ENCODE measurements at regions not wholly inside any gene's neighbourhood (a gene's known extent, or its start where the extent isn't known, plus 50 kb on each side); places are given as distances from the start of the nearest gene placed in this dataset.

GRCh38 chr9:30925126-30925525, 1459.3 kb upstream of the ACO1 start:
- Histone ChIP-seq H3K27me3 (ENCODE audit: low read depth) (no peaks in the 10 kb centered on the region), H3K27ac (replicated peaks) (no peak overlapping the region), H3K36me3 (no peaks in the 10 kb centered on the region), H3K4me1 (no peaks in the 10 kb centered on the region), H3K4me3 (no peak overlapping the region), H3K9me3 (replicated peaks) (no peaks in the 10 kb centered on the region)
- no peak for DNase-seq
- intact Hi-C loops (cut with micrococcal nuclease) = no loop called here
- TF ChIP-seq CTCF (IDR thresholded peaks at IDR 0.05; ENCODE audit: borderline replicate concordance) = no peak

GRCh38 chr9:30925635-30926034, 1458.8 kb upstream of the ACO1 start:
- no peak for DNase-seq
- Histone ChIP-seq H3K4me1 (no peaks in the 10 kb centered on the region), H3K27ac (replicated peaks) (no peak overlapping the region), H3K36me3 (no peaks in the 10 kb centered on the region), H3K9me3 (replicated peaks) (no peaks in the 10 kb centered on the region), H3K4me3 (no peak overlapping the region), H3K27me3 (ENCODE audit: low read depth) (no peaks in the 10 kb centered on the region)
- intact Hi-C loops (cut with micrococcal nuclease) = no loop called here
- TF ChIP-seq CTCF (IDR thresholded peaks at IDR 0.05; ENCODE audit: borderline replicate concordance) = no peak

GRCh38 chr9:30928045-30928444, 1456.4 kb upstream of the ACO1 start:
- DNase-seq = no peak
- no peak for TF ChIP-seq CTCF (IDR thresholded peaks at IDR 0.05; ENCODE audit: borderline replicate concordance)
- no peaks in the 10 kb centered on the region for H3K27me3 ChIP-seq (ENCODE audit: low read depth)
- intact Hi-C loops (cut with micrococcal nuclease) = no loop called here
- H3K36me3 ChIP-seq = no peaks in the 10 kb centered on the region
- H3K4me1 ChIP-seq = no peaks in the 10 kb centered on the region
- H3K9me3 ChIP-seq (replicated peaks) = no peaks in the 10 kb centered on the region
- no peak overlapping the region for H3K4me3 ChIP-seq
- H3K27ac ChIP-seq (replicated peaks) = no peak overlapping the region

GRCh38 chr9:30932226-30932625, 1452.2 kb upstream of the ACO1 start:
- TF ChIP-seq CTCF (IDR thresholded peaks at IDR 0.05; ENCODE audit: borderline replicate concordance) = no peak
- H3K9me3 ChIP-seq (replicated peaks) = no peaks in the 10 kb centered on the region

GRCh38 chr9:30935730-30936129, 1448.7 kb upstream of the ACO1 start:
- no peak overlapping the region for H3K27ac ChIP-seq (replicated peaks)
- intact Hi-C loops (cut with micrococcal nuclease) = no loop called here

More at GRCh38 chr9:30932226-30932625, 1452.2 kb upstream of the ACO1 start:
- Histone ChIP-seq H3K4me3 (no peak overlapping the region), H3K27me3 (ENCODE audit: low read depth) (no peaks in the 10 kb centered on the region), H3K4me1 (no peaks in the 10 kb centered on the region), H3K27ac (replicated peaks) (no peak overlapping the region), H3K36me3 (no peaks in the 10 kb centered on the region)
- intact Hi-C loops (cut with micrococcal nuclease) = no loop called here
- DNase-seq = no peak

More at GRCh38 chr9:30935730-30936129, 1448.7 kb upstream of the ACO1 start:
- Histone ChIP-seq H3K4me3 (no peak overlapping the region), H3K27me3 (ENCODE audit: low read depth) (no peaks in the 10 kb centered on the region), H3K9me3 (replicated peaks) (no peaks in the 10 kb centered on the region), H3K36me3 (no peaks in the 10 kb centered on the region), H3K4me1 (no peaks in the 10 kb centered on the region)
- TF ChIP-seq CTCF (IDR thresholded peaks at IDR 0.05; ENCODE audit: borderline replicate concordance) = no peak
- DNase-seq = no peak

Measured in left ventricle myocardium inferior (tissue), 1 donor.